Thymus (tissue), 11 donors: ENCODE measurements at regions not wholly inside any gene's neighbourhood (a gene's known extent, or its start where the extent isn't known, plus 50 kb on each side); places are given as distances from the start of the nearest gene placed in this dataset.

Experiments used
- DNase-seq, 9 donors: peaks; one replicate each; pipeline ENCODE4 v3.0.0-alpha.2; 2013; ENCODE audit warnings: low spot score in 9 of 9, low read depth in 6 of 9, missing footprints in 1 of 9
- H3K27ac ChIP-seq, 2 donors: one replicate each; pipeline ENCODE4 v1.5.1; 2013; ENCODE audit warnings: control low read depth in 1 of 2, low read depth in 1 of 2, low read length in 1 of 2, mild to moderate bottlenecking in 1 of 2, moderate library complexity in 1 of 2
- H3K27me3 ChIP-seq, 2 donors: one replicate each; pipeline ENCODE4 v1.5.1; 2013; ENCODE audit warnings: low read length in 1 of 2; ENCODE audit not compliant: control insufficient read depth in 2 of 2, insufficient read depth in 1 of 2
- H3K36me3 ChIP-seq, 2 donors: one replicate each; pipeline ENCODE4 v1.5.1; 2013; ENCODE audit warnings: low read length in 1 of 2, mild to moderate bottlenecking in 1 of 2, moderate library complexity in 1 of 2; ENCODE audit not compliant: control insufficient read depth in 2 of 2, insufficient read depth in 2 of 2
- H3K4me1 ChIP-seq, 2 donors: one replicate each; pipeline ENCODE4 v1.5.1; 2013; ENCODE audit warnings: low read length in 2 of 2; ENCODE audit not compliant: control insufficient read depth in 2 of 2, insufficient read depth in 2 of 2
- H3K4me3 ChIP-seq, 2 donors: one replicate each; pipeline ENCODE4 v1.5.1; 2013; ENCODE audit warnings: low read length in 2 of 2, control low read depth in 1 of 2, mild to moderate bottlenecking in 1 of 2
- H3K9me3 ChIP-seq, 2 donors: one replicate each; pipeline ENCODE4 v1.5.1; 2013; ENCODE audit warnings: low read length in 1 of 2, mild to moderate bottlenecking in 1 of 2; ENCODE audit not compliant: control insufficient read depth in 2 of 2, insufficient read depth in 1 of 2
- WGBS: extraction: QIAGEN DNeasy Blood & Tissue Kit; methylation state at CpG from one replicate; pipeline ENCODE4 v1.1.7; 2013; 5-methylcytosine and 5-hydroxymethylcytosine counted together
- donor health status: healthy.

DNA sequence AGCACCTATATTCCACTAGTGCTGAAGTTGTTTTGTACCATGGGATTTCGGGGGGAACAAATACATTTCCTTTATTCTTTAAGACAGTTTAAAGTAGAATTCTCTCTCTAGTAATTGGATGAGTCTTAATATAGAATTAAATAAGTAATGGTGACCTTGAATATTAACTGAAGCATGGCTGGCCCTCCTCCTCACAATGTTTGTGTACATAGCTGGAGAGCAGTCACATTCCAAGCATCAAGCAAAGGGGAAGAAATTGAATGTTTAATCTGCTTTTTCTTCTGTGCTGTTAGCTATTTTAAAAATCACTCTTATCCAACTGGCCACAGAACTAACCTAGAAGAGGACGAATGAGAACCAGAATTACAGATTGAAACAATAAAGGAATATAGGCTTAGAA lies 906.9 kb downstream of the CCSER2 start:
- H3K4me1 ChIP-seq = no peaks in the 10 kb centered on the region
- no peaks in the 10 kb centered on the region for H3K36me3 ChIP-seq
- DNase-seq = no peak
- peaks cover 0 to 4% of the 10 kb centered on the region in 2 donors for H3K9me3 ChIP-seq
- H3K27me3 ChIP-seq = no peaks in the 10 kb centered on the region
- no peak overlapping the region for H3K4me3 ChIP-seq
- WGBS = 85% methylated on average over 2 of the region's 2 CpGs
- H3K27ac ChIP-seq = no peak overlapping the region

DNA sequence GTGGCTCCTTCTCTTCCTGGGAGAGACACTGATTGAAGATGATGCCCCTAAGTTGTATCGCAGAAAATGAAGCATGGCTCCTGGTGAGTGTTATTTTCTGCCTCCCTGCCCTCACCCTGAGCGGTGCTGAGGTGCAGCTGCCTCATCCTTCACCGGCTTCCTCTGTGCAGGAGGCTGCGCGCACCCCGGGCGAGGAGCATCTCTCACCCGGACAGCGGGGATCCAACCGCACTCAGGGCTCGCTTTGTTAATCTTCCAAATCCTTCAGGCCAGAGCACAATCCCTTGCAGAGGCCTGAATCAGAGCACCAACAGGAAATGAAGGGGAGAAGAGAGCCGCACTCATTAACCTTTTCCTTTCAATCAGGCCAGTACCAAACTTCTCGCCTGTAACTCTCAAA lies 910.3 kb downstream of the CCSER2 start:
- H3K9me3 ChIP-seq = peaks cover 0 to 4% of the 10 kb centered on the region in 2 donors
- no peak overlapping the region for H3K27ac ChIP-seq
- H3K27me3 ChIP-seq = no peaks in the 10 kb centered on the region
- DNase-seq = no peak
- WGBS = 95% methylated on average over 13 of the region's 13 CpGs
- H3K4me1 ChIP-seq = no peaks in the 10 kb centered on the region
- H3K36me3 ChIP-seq = no peaks in the 10 kb centered on the region
- H3K4me3 ChIP-seq = no peak overlapping the region

DNA sequence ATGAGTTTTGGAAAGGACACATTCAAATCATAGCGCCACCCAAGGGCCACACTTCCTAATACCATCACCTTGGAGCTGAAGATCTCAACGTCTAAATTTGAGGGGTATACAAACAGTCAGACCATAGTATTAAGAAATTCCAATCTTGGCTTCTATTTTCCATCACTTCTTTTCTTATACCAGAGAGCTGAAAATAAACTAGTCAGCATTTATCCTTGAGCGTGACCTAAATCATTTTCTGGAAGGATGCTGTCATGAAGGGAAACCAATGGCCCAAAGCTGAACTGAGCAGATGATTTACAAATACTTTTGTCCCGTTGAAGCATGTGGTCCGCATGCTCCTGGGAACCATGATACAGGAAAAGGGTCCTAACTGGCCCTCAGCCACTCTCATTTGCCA lies 921.9 kb downstream of the CCSER2 start:
- 66% methylated on average over 5 of the region's 5 CpGs for WGBS
- Histone ChIP-seq H3K4me3 (no peak overlapping the region), H3K36me3 (no peaks in the 10 kb centered on the region), H3K9me3 (no peaks in the 10 kb centered on the region), H3K27me3 (no peaks in the 10 kb centered on the region), H3K27ac (no peak overlapping the region), H3K4me1 (no peaks in the 10 kb centered on the region)
- DNase-seq = no peak

DNA sequence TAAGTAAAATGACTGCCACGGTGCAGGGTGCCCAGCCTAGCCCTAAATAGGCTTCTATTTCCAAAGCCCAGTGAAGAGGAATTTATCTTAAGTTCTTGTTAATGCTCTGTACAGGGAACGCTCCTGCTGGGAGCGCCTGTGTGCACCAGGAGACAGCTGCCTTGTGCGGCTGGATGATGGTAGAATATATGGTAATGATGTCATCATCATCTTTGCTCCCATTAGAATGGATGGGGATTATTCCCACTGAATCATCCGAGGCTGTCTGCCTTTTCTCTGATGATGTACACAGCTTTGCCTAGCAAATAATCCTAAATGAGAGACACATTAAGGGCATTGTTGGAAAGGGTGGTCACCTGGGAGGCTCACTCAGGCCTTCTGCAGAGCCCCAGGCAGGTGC lies 928.1 kb downstream of the CCSER2 start:
- H3K36me3 ChIP-seq = no peaks in the 10 kb centered on the region
- H3K4me1 ChIP-seq = no peaks in the 10 kb centered on the region
- no peak for DNase-seq
- WGBS = 91% methylated on average over 5 of the region's 5 CpGs
- no peak overlapping the region for H3K4me3 ChIP-seq
- H3K9me3 ChIP-seq = no peaks in the 10 kb centered on the region
- H3K27ac ChIP-seq = no peak overlapping the region
- no peaks in the 10 kb centered on the region for H3K27me3 ChIP-seq

DNA sequence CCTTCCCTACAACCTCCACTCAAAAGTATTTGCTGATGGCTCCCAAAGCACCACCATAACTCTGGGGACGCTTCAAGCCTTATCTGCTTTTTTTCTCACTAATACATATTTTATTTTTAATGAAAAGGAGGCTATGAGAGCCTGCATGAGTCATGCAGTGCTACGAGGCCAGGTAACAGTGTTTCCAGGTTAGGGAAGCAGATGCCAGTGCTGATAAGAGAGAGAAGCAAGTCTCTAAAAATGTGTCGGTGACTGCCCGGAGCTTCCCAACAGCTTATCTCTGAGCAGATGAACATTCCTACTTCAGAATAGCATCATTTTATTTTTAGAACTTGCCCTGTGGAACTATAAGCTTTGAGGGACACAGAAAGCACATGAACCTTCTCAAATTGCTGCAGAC lies 931.5 kb downstream of the CCSER2 start:
- H3K27ac ChIP-seq = no peak overlapping the region
- no peaks in the 10 kb centered on the region for H3K9me3 ChIP-seq
- no peaks in the 10 kb centered on the region for H3K27me3 ChIP-seq
- no peak for DNase-seq
- 28% methylated on average over 4 of the region's 4 CpGs for WGBS
- H3K4me1 ChIP-seq = no peaks in the 10 kb centered on the region
- H3K4me3 ChIP-seq = no peak overlapping the region
- no peaks in the 10 kb centered on the region for H3K36me3 ChIP-seq

DNA sequence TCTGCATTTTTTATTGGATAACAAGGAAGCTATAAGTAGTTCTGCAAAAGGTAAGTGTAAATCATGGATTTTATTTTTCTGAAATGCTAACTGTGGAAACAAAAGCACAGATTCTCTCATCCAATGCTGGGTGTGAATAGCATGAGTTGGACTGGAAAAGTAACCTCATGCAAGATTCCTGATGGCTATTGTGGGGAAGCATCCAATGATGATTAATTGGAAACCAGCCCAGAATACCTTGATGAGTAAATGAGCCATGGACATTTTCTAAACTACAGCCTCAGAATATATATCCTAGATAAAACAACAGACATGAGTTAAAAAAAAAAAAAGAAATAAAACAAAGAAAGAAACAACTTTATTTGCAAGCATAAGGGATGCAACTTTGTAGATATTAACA lies 934.6 kb downstream of the CCSER2 start:
- Histone ChIP-seq H3K9me3 (no peaks in the 10 kb centered on the region), H3K27me3 (no peaks in the 10 kb centered on the region), H3K4me1 (no peaks in the 10 kb centered on the region), H3K4me3 (no peak overlapping the region), H3K36me3 (no peaks in the 10 kb centered on the region), H3K27ac (no peak overlapping the region)
- DNase-seq = no peak

DNA sequence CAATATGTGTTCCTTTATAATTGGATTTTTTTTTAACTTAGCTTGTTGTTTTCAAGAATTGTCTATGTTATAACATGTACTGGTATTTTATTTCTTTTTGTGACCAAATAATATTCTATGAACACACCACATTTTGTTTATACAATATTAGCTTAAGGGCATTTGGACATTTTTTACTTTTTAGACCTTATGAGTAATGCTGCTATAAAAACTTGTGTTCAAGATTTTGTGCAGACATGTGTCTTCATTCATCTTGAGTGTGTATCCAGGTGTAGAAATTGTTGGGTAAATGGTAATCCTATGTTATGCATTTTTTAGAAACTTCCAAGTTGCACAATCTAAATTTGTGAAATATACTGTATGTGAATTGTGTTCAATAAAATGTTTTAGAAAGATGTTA lies 936.7 kb downstream of the CCSER2 start:
- H3K36me3 ChIP-seq = no peaks in the 10 kb centered on the region
- H3K27ac ChIP-seq = no peak overlapping the region
- H3K27me3 ChIP-seq = no peaks in the 10 kb centered on the region
- H3K4me1 ChIP-seq = no peaks in the 10 kb centered on the region
- H3K9me3 ChIP-seq = no peaks in the 10 kb centered on the region
- no peak for DNase-seq
- no peak overlapping the region for H3K4me3 ChIP-seq

DNA sequence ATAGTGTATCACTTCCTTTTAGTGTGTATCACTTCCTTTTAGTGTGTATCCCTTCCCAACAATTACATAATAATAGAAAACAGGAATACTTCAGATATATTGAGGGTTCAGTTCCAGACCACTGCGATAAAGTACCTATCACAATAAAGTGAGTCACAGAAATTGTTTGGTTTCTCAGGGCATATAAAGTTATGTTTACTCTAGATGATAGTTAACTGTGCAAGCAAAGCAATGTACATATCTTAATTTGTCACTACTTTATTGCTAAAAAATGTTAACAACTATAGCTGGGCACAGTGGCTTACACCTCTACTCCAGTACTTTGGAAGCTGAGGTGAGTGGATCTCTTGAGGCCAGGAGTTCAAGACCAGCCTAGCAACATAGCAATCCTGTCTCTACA lies 938.4 kb downstream of the CCSER2 start:
- 96% methylated on average over 1 of the region's 1 CpG for WGBS
- Histone ChIP-seq H3K27ac (no peak overlapping the region), H3K4me1 (no peaks in the 10 kb centered on the region), H3K9me3 (no peaks in the 10 kb centered on the region), H3K27me3 (no peaks in the 10 kb centered on the region), H3K36me3 (no peaks in the 10 kb centered on the region), H3K4me3 (no peak overlapping the region)
- no peak for DNase-seq

DNA sequence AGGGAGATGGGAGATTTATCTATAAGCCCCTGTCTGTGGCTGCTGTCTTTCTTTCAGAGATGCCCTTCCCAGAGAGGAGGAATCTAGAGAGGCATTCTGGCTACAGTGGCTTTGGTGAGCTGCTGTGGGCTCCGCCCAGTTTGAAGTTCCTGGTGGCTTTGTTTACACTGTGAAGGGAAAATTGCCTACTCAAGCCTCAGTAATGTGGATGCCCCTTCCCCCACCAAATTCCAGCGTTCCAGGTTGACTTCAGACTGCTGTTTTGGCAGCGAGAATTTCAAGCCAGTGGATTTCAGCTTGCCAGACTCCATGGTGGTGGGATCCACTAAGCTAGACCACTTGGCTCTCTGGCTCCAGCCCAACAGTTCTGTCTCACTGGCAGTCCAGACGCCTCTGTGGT lies 951.6 kb downstream of the CCSER2 start:
- Histone ChIP-seq H3K27me3 (no peaks in the 10 kb centered on the region), H3K36me3 (no peaks in the 10 kb centered on the region), H3K4me3 (no peak overlapping the region), H3K9me3 (peaks cover 0 to 12% of the 10 kb centered on the region in 2 donors), H3K27ac (no peak overlapping the region), H3K4me1 (no peaks in the 10 kb centered on the region)
- 71% methylated on average over 4 of the region's 4 CpGs for WGBS
- no peak for DNase-seq
